Left colon (tissue), 2 donors: ENCODE measurements at regions not wholly inside any gene's neighbourhood (a gene's known extent, or its start where the extent isn't known, plus 50 kb on each side); places are given as distances from the start of the nearest gene placed in this dataset.
"Not testable (repeated sequence)": the region's sequence is repeated elsewhere in the genome, so short reads cannot be mapped to it uniquely, and the experiment has no call there.

Experiments used
- ATAC-seq: fragments of 200-7000 bp; cut with Tn5 transposase; one replicate; pipeline ENCODE4 v1.9.1; 2020; ENCODE audit warnings: mild to moderate bottlenecking, moderate library complexity
- DNase-seq, 2 donors: peaks; one replicate each; pipeline ENCODE4 v3.0.0-alpha.2; 2020
- intact Hi-C, 2 donors: fragments of 100-400 bp; cut with DNase I in 1 of 2; cut with micrococcal nuclease in 1 of 2; formaldehyde crosslinking; loops; one replicate each; pipeline versions ENCODE4 v1.11.2 to v1.14.0; 2022; cut with DNase I, micrococcal nuclease
- donor health status: DM: no; HTN: no; CAD: no.
- donor health status: DM: yes; HTN: yes; CAD: no.

DNA sequence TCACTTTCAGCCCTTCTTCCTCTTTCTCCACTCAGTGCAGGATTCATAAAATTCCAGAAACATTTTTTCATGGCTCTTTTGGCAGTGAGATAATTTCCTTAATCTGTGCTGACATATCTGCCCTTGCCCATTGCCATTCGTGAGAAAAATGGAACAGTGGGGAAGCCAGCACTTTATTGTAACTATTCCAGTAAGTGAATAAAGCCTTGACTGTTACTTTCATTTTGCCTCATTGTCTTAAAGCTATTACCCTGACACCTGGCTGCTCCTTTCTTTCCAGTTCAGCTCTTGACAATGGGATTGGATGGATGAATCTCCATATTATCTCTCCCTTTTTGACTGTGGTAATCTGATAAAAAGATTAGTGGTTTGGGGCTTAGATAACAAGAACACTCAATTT, 1068.1 kb upstream of the PCDH20 start:
- ATAC-seq (no peak), DNase-seq (no peak)
- intact Hi-C loops, result no loop called here

DNA sequence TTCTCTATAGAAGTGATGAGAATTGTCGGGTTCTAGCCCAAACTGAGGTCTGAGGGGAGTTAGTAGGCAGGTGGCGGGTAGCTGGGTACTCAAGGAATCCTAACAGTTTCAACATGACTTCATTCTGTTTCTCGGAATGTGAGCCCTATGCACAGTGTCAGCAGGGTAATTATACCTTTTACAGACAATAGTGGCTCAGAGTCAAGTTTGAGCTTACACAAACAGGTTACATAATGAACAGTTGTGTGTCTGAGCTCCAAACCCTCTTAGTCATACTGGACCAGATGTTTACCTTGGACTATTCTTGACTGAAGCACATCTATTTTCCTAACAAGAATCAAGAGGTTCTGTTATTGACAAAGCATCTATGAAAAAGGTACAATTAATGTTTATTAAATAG, 1066.7 kb upstream of the PCDH20 start:
- intact Hi-C loops, result no loop called here
- DNase-seq, result no peak
- ATAC-seq, result no peak

DNA sequence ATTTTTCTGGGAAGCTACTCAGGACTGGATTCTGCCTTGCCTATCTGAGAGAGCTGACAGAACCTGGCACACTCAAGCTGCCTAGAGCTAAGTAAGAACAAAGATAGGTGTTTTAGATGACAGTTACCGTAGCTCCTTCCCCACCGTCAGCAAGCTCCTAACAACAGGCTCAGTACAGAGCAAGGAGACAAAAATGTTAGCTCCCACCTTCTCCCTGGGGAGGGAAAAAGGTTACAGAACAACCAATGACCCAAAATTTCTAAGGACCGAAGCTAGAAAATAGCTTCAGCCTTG, 1058.2 kb upstream of the PCDH20 start:
- intact Hi-C loops, result no loop called here
- DNase-seq (no peak), ATAC-seq (no peak)

DNA sequence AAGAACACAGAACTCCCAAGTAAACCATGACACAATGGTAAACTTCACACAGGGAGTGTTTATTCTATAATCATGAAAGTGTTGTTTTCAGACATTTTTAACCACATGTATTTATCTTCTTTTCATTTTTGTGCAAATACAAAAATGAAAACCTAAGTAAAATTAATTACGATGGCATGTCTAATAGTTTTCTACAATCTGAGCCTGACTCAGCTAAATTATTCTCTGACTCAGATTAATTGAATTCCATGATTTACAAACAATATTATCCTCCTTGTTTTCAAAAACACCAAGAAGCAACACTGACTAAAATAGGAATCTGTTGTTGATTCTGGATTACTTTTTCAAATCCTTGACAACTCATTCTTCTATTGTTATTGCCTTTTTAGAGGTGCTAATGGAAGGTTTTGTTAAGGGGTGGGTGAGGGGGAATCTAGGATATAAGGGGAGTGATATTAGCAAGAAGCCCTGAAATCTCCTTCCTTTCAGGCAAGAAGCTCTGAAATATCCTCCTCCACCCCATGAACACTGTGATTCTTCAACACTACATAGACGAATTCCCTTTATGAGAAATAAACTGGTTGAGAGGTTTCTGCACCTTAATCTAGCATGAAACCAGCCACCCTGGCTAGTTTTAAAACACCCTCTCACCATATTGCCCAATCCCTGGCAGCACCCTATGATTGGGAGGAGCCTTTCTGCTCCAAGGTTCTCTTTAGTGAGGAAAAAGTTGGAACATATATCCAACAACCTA, 1057.7 kb upstream of the PCDH20 start:
- no peak for DNase-seq
- intact Hi-C loops, result no loop called here
- ATAC-seq, result no peak

DNA sequence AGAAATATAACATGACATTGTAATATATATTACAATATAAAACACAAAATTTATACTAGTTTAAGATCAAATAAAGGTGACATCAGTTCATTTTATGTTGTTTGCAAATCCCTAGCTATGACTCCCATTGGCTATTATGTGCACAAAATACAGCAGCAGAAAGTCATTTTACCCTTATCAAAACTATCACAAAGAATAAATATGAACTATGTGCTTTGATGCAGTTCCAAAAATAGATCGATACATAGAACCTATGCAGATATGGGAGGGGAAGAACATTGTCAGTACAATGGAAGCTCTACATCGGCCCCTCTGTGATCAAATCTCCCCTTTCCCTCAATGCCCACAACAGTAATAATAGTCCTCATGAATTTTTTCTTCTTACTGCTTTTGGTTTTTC, 1038.1 kb upstream of the PCDH20 start:
- ATAC-seq (no peak), DNase-seq (no peak)
- intact Hi-C loops, result no loop called here

DNA sequence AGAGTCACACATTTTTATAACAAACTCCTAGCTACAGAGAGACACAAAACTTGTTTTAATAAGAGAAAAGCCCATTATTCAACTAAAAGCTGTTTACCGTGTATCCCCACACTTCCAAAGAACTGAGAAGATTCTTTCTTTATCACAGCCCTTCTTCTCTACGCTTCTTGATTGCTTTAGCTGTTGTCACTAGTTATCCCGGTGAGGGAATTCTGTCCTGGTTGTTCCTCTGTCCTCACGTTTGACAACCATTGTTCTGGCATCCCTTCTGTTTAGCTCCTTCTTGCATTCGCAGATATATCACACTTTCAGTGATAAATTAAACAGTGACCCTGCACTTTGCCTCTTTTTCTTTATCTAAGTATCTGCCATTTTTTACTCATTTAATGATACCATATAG, 1035.1 kb upstream of the PCDH20 start:
- DNase-seq (no peak), ATAC-seq (no peak)
- intact Hi-C loops, result no loop called here

DNA sequence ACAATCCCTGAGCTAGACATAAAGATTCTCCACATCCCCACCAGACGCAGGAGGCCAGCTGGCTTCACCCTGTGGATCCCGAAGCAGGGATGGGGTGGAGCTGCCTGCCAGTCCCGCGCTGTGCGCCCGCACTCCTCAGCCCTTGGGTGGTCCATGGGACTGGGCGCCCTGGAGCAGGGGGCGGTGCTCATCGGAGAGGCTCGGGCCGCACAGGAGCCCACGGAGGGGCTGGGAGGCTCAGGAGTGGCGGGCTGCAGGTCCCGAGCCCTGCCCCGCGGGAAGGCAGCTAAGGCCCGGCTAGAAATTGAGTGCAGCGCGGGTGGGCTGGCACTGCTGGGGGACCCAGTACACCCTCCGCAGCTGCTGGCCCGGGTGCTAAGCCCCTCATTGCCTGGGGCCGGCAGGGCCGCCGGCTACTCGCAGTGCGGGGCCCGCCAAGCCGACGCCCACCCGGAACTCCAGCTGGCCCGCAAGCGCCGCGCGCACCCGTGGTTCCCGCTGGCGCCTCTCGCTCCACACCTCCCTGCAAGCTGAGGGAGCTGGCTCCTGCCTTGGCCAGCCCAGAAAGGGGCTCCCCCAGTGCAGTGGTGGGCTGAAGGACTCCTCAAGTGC, 1032.2 kb upstream of the PCDH20 start:
- ATAC-seq, DNase-seq, intact Hi-C loops: not testable (repeated sequence)

DNA sequence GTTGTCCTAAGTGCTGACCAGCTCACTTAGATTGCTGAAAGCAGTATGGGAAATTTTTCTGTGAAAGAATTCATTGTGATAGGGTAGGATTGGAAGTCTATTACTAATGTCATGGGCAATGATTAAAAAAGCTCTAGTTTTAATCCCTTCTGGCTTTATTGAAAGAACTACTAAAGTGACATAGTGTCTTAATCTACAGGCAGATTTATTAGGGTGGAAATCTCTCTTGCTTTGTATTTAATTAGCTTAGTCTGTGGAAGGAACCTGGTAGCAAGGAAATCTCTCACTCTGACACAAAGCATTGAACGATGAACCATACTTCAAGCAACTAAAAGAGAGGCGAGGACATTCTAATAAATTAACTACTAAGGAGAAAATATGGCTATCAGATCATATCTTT, 1029.2 kb upstream of the PCDH20 start:
- DNase-seq (no peak), ATAC-seq (no peak)
- intact Hi-C loops, result no loop called here

DNA sequence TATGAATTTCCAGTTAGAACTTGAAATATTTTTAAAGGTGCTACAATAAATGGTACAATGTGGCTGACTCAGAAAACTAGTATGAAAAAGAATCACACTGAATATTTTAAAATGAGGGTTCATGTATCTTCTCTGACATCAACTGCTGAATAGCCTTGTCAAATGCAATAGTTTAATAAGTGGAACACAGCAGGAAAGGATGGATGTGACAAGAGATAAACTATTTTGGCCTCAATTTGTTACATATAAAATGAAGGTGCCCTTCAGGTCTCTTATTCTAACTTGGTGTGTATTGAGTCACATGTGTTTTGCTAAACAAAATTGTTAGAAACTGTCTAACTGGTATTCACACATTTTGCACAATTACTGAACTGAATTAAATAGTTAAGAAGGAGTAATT, 1018.4 kb upstream of the PCDH20 start:
- DNase-seq, result no peak
- ATAC-seq, result no peak
- intact Hi-C loops, result no loop called here

DNA sequence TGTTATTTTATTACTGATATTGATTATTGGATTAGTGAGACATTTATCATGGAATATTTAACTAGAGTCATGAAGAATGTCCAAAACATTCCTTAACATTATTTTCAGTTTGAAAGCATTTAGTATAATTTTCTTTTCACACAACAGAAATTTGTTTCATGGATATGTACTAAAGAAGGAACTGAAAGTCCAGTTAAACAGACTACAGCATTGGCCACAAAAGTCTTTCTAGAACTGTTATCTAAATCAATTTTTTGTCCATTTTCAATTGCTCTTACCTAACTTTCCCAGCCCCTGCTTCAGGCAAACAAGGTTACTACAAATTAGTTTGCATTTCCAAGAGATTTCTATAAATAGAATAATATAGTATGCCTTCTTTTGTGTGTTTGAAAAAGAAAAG, 1018.0 kb upstream of the PCDH20 start:
- no peak for ATAC-seq
- intact Hi-C loops, result no loop called here
- no peak for DNase-seq

DNA sequence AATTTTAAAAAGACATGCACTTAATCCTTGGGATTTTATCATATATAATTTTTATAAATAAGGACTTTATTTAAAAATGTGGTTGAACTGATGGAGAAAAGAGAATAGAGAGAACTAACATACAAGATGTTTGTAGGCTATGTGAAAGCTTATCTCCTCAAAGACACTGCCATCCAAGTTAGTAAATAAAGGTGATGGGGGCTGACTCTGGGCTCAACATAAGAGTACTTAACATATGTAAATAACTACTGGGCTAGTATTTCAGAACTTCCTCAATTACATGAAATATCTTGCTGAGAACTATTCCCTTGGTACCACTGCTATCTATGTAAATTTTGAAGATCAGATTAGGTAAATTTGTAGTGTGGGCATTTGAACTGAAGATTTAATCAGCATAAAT, 1017.3 kb upstream of the PCDH20 start:
- intact Hi-C loops, result no loop called here
- ATAC-seq, result no peak
- no peak for DNase-seq

DNA sequence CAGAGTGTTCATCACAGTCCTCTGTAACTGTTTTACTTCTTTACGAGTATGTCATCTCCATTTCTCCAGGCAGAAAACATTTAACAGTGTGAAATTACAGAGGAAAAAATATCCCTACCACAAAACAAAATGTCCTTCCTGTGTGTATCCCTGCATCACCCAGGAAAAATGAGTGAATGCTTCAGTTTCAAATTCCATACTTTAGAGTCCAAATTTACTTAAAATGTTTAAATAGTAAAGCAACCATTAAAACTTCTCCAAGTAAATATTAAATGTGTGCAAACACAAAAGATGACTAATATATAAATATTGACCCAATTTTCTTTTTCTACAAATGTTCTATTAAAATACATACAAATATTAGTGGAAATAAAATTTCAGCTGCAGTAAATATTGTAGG, 1016.6 kb upstream of the PCDH20 start:
- DNase-seq, result no peak
- ATAC-seq, result no peak
- intact Hi-C loops, result no loop called here

DNA sequence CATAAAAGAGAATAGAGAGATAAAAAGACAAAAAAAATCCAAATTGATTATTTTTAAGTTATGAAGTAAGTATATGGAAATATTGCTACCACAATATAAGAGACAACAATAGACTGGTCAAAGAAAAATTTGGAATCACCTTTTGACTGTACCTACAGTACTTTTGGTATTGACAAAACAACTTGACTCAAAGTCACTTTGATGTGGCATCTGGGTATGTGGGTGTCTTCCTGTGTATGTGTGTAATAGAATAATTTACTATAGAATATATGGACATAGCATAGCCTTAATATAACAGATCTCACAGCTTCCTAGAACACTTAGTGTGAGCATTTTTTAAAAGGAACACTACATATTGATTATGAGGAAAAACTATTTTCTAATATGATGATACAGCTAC, 1016.2 kb upstream of the PCDH20 start:
- intact Hi-C loops, result no loop called here
- ATAC-seq (no peak), DNase-seq (no peak)

DNA sequence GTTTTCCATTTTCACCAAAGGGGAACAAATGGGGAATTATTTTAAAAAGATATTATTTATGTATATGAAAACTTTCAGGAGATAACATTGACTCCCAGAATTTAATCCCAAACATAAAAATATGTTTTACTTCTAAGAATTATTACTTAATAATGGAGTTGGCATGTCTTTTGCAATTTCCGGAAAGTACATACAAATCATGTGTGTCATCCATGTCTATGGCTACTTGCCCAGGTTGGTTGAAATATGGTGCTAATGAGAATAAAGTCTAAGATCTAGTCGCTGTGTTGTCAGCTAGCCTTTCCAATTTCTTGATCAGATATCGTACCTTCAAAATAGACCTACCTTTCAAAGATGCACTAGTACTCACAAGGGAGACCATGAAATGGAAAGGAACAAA, 1003.2 kb upstream of the PCDH20 start:
- intact Hi-C loops, result no loop called here
- DNase-seq (no peak), ATAC-seq (no peak)

DNA sequence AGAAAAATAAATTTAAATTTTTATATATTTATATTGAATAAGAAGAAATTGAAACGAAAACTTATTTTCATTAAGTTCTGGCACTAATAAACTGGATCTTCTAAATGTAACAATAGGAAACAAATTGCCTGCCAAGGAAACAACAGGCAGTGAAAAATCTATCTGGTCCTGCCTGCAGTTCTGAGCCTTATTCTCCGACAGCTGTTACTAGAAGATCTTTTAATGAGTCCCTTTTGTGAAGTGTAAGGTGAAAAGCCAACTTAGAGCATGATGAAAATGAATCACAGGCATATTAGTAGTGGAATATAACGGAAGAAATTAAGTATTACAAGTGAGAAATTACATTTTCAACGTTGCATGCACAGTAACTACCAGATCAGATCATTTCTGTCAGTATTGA, 1002.7 kb upstream of the PCDH20 start:
- ATAC-seq (no peak), DNase-seq (no peak)
- intact Hi-C loops, result no loop called here

DNA sequence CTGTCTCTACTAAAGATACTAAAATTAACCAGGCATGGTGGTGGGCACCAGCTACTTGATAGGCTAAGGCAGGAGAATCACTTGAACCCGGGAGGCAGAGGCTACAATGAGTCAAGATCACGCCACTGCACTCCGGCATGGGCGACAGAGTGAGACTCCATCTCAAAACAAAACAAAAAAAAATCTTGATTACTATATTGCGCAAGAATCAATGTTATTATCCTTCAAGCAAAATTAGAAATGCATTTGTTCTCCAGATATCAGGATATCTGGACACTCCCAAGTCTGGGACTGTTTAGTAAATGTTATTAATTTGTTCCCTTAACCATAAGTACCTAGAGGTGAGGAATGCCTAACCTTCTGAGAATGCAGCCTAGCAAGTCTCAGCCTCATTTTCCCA, 992.2 kb upstream of the PCDH20 start:
- DNase-seq (no peak), ATAC-seq (no peak)
- intact Hi-C loops, result no loop called here

DNA sequence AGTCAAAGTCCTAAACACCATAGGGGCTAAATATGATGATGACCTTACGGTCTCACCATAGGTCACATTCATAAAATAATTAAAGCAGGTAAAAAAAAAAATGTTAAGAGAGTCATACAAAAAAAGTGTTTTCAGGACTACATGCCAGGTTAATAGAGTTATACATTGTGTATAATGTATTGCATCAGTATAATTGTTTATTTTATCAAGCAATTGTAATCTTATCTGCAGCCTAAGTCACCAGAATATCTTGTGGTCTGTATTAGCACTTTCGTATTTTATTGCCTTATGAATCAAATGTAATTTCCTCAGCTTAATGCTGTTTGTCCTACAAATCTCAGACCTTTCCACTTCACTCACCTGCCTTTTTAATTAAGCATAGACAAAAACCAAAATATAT, 972.9 kb upstream of the PCDH20 start:
- DNase-seq, result no peak
- ATAC-seq, result no peak
- intact Hi-C loops, result no loop called here

DNA sequence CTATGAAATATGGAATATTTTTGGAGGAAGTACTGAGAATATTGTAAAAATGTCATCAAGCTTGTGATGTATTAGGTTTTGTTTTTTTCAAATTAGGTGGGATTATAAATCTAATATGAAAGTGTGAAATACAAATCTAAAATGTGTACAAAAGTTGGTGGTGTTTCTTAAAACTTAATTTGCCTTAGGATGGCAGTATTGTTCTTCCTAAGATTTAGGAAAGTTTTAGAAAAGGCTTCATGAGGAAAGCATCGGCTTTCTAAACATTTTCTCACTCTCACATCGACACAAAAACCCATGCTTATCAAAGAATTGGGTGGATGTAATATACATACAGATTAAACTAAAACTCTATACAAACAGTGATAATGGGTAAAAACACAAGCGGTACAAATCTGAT, 972.0 kb upstream of the PCDH20 start:
- intact Hi-C loops, result no loop called here
- ATAC-seq, result no peak

DNA sequence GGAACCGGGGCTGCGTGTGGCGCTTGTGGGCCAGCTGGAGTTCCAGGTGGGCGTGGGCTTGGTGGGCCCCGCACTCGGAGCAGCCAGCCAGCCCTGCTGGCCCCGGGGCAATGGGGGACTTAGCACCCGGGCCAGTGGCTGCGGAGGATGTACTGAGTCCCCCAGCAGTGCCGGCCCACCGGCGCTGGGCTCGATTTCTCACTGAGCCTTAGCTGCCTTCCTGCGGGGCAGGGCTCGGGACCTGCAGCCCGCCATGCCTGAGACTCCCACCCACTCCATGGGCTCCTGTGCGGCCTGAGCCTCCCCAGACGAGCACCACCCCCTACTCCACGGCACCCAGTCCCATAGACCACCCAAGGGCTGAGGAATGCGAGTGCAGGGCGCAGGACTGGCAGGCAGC, 963.6 kb upstream of the PCDH20 start:
- DNase-seq, intact Hi-C loops, ATAC-seq: not testable (repeated sequence)

More for the DNA sequence above, 972.0 kb upstream of the PCDH20 start:
- DNase-seq, result no peak

DNA sequence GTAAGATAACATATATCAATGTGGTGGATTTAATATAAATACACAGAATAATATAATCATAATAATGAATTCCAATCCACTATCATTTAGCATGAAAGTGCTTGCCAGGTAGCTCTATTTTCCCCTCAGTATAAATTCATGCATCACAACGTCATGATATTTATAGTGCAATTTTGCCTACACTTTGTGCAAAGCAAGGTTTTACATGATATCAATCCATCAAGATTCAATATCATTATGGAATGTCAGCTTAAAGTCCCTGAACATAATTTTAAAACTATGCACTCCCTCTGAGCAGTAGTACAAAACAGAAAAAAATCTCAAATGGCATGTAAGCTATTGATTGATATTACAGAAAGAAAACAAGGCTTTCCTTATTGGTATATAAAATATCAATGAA, 962.2 kb upstream of the PCDH20 start:
- no peak for ATAC-seq

DNA sequence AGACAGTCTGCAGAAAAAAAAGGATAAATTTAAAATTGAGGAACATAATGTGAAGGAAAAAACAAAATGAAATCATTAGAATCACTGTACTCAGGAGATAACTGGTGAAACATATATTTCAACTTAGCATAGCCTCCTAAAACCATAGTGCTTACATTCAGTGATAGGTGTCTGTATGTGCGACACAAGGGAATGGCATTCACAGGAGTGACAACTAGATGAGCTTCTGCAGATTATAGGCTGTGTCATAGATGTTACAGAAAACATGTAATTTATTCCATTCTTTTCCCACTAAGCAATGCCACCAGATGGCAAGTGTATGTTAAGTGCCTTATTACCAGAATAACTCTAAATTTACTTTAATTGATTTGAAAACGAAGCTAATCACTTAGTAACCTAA, 960.0 kb upstream of the PCDH20 start:
- intact Hi-C loops, result no loop called here
- no peak for DNase-seq
- no peak for ATAC-seq

More for the DNA sequence above, 962.2 kb upstream of the PCDH20 start:
- intact Hi-C loops, result no loop called here
- DNase-seq, result no peak
